H1 (cell line): ENCODE measurements at regions not wholly inside any gene's neighbourhood (a gene's known extent, or its start where the extent isn't known, plus 50 kb on each side); places are given as distances from the start of the nearest gene placed in this dataset.

Experiments
- CTCF ChIA-PET: fragments of 300-600 bp; sonication (Branson Sonifier 250); formaldehyde crosslinking; loops from one replicate; lab custom pipeline; 2021; ENCODE audit not compliant: partially characterized antibody; lab: Charles Lee
- POLR2A ChIA-PET: fragments of 300-600 bp; sonication (Branson Sonifier 250); formaldehyde crosslinking; loops from one replicate; lab custom pipeline; 2021; ENCODE audit warnings: inconsistent platforms; ENCODE audit not compliant: partially characterized antibody; lab: Charles Lee
- DNase-seq, 2 experiments: peaks; one replicate each; pipeline versions ENCODE4 v3.0.0 to v3.0.0-alpha.2; 2010 to 2022; ENCODE audit warnings: low spot score in 2 of 2, low read depth in 1 of 2, mixed read lengths in 1 of 2
- FAIRE-seq: peaks from 2 replicates; lab custom pipeline; 2011; peaks lifted over from hg19 to GRCh38; lab: Jason Lieb, UNC
- H2AFZ ChIP-seq: 2 replicates; pipeline ENCODE4 v1.8.1; 2012; ENCODE audit warnings: low read length, inconsistent platforms
- H2AK5ac ChIP-seq: 2 replicates; pipeline ENCODE4 v1.6.1; 2013; ENCODE audit warnings: low read depth, low read length
- H2BK120ac ChIP-seq: replicated peaks from 2 replicates; pipeline ENCODE3; 2013; ENCODE audit warnings: low read depth, low read length, inconsistent platforms
- H2BK12ac ChIP-seq: 2 replicates; pipeline ENCODE4 v1.6.1; 2013; ENCODE audit warnings: low read depth, low read length
- H2BK15ac ChIP-seq: 2 replicates; pipeline ENCODE4 v1.6.1; 2013; ENCODE audit warnings: low read length
- H2BK20ac ChIP-seq: 2 replicates; pipeline ENCODE4 v1.6.1; 2013; ENCODE audit warnings: low read length
- H2BK5ac ChIP-seq: 2 replicates; pipeline ENCODE4 v1.6.1; 2013; ENCODE audit warnings: low read depth, low read length
- H3K14ac ChIP-seq: 2 replicates; pipeline ENCODE4 v1.6.1; 2013; ENCODE audit warnings: inconsistent platforms; ENCODE audit not compliant: insufficient read length
- H3K18ac ChIP-seq: 2 replicates; pipeline ENCODE4 v1.6.1; 2013; ENCODE audit warnings: low read length; ENCODE audit errors: extremely low read depth
- H3K23ac ChIP-seq: 2 replicates; pipeline ENCODE4 v1.6.1; 2013; ENCODE audit warnings: inconsistent platforms; ENCODE audit not compliant: insufficient read length
- H3K23me2 ChIP-seq: 2 replicates; pipeline ENCODE4 v1.6.1; 2013; ENCODE audit warnings: low read depth, low read length
- H3K27ac ChIP-seq: 2 replicates; pipeline ENCODE4 v1.6.1; 2011; ENCODE audit warnings: low read depth, low read length, inconsistent platforms
- H3K27me3 ChIP-seq, 4 experiments: replicated peaks in 1 of 4; 1 replicate in 1 of 4; 2 replicates in 3 of 4; pipeline versions ENCODE4 v1.6.1 to v1.8.1; 2011 to 2013; ENCODE audit warnings: low read length in 3 of 4, mild to moderate bottlenecking in 3 of 4, inconsistent platforms in 2 of 4, mixed read lengths in 2 of 4, moderate library complexity in 1 of 4; ENCODE audit not compliant: control insufficient read depth in 3 of 4, insufficient read depth in 3 of 4; ENCODE audit errors: extremely low read depth in 1 of 4
- H3K36me3 ChIP-seq, 4 experiments: 2 replicates each; pipeline versions ENCODE4 v1.6.1 to v1.8.1; 2011 to 2013; ENCODE audit warnings: mild to moderate bottlenecking in 4 of 4, low read length in 3 of 4, moderate library complexity in 2 of 4, control low read depth in 1 of 4, inconsistent platforms in 1 of 4; ENCODE audit not compliant: insufficient read depth in 4 of 4, control insufficient read depth in 2 of 4
- H3K4ac ChIP-seq: replicated peaks from 2 replicates; pipeline ENCODE3; 2013; ENCODE audit warnings: low read length, low read depth, mixed read lengths, inconsistent platforms; ENCODE audit not compliant: insufficient read length
- H3K4me1 ChIP-seq, 4 experiments: replicated peaks in 1 of 4; 1 replicate in 1 of 4; 2 replicates in 3 of 4; pipeline versions ENCODE4 v1.6.1 to v1.8.1; 2011 to 2013; ENCODE audit warnings: low read length in 3 of 4, inconsistent platforms in 2 of 4, mixed read lengths in 1 of 4; ENCODE audit not compliant: insufficient read depth in 4 of 4, control insufficient read depth in 3 of 4
- H3K4me2 ChIP-seq, 2 experiments: 2 replicates each; pipeline versions ENCODE4 v1.6.1 to v1.8.1; 2011 to 2013; ENCODE audit warnings: low read depth in 2 of 2, low read length in 2 of 2, control low read depth in 1 of 2, inconsistent platforms in 1 of 2, mild to moderate bottlenecking in 1 of 2; ENCODE audit not compliant: insufficient read depth in 1 of 2
- H3K4me3 ChIP-seq, 4 experiments: fragments of 200-600, 300-600 bp in 1 of 4; sonication (generic), shearing (Covaris generic), sonication (Bioruptor Twin) in 1 of 4; 2 replicates each; pipeline versions ENCODE4 v1.5.1 to v1.8.1; 2011 to 2016; ENCODE audit warnings: low read length in 4 of 4, low read depth in 3 of 4, control low read depth in 2 of 4, inconsistent platforms in 2 of 4, mild to moderate bottlenecking in 2 of 4, mixed read lengths in 1 of 4, moderate library complexity in 1 of 4; ENCODE audit not compliant: insufficient read depth in 2 of 4; ENCODE audit errors: extremely low read depth in 1 of 4
- H3K56ac ChIP-seq: replicated peaks from 2 replicates; pipeline ENCODE3; 2013; ENCODE audit warnings: low read depth, mild to moderate bottlenecking, mixed read lengths, low read length, inconsistent platforms; ENCODE audit not compliant: insufficient read length
- H3K79me1 ChIP-seq: 2 replicates; pipeline ENCODE4 v1.6.1; 2013; ENCODE audit warnings: low read depth, low read length, control low read depth
- H3K79me2 ChIP-seq, 2 experiments: 2 replicates each; pipeline versions ENCODE4 v1.6.1 to v1.8.1; 2012 to 2013; ENCODE audit warnings: low read length in 2 of 2, mild to moderate bottlenecking in 2 of 2, inconsistent platforms in 1 of 2; ENCODE audit not compliant: insufficient read depth in 2 of 2, control insufficient read depth in 1 of 2
- H3K9ac ChIP-seq, 4 experiments: replicated peaks in 1 of 4; 1 replicate in 1 of 4; 2 replicates in 3 of 4; pipeline versions ENCODE4 v1.6.1 to v1.8.1; 2011 to 2013; ENCODE audit warnings: low read depth in 3 of 4, low read length in 3 of 4, control low read depth in 2 of 4, mild to moderate bottlenecking in 2 of 4, moderate library complexity in 2 of 4, inconsistent platforms in 1 of 4; ENCODE audit errors: extremely low read depth in 1 of 4
- H3K9me3 ChIP-seq, 2 experiments: 2 replicates each; pipeline versions ENCODE4 v1.6.1 to v1.8.1; 2012 to 2013; ENCODE audit warnings: mild to moderate bottlenecking in 2 of 2, moderate library complexity in 2 of 2, control low read depth in 1 of 2, inconsistent platforms in 1 of 2, low read depth in 1 of 2, low read length in 1 of 2, mixed read lengths in 1 of 2; ENCODE audit not compliant: insufficient read depth in 2 of 2
- H4K20me1 ChIP-seq, 2 experiments: replicated peaks in 1 of 2; 2 replicates each; pipeline versions ENCODE3 to v1.8.1; 2011 to 2013; ENCODE audit warnings: inconsistent platforms in 2 of 2, low read length in 2 of 2, mild to moderate bottlenecking in 1 of 2; ENCODE audit not compliant: insufficient read depth in 2 of 2, control insufficient read depth in 1 of 2
- H4K5ac ChIP-seq: 2 replicates; pipeline ENCODE4 v1.6.1; 2013; ENCODE audit warnings: low read length, low read depth, mixed read lengths, inconsistent platforms; ENCODE audit not compliant: insufficient read length
- H4K8ac ChIP-seq: 2 replicates; pipeline ENCODE4 v1.8.0; 2013; ENCODE audit warnings: mild to moderate bottlenecking, moderate library complexity, low read length, inconsistent platforms; ENCODE audit not compliant: insufficient read depth; ENCODE audit errors: extremely low read depth
- H4K91ac ChIP-seq: replicated peaks from 2 replicates; pipeline ENCODE3; 2013; ENCODE audit warnings: low read length, mixed read lengths, inconsistent platforms; ENCODE audit not compliant: insufficient read length
- BCL11A ChIP-seq, 2 experiments: IDR thresholded peaks; one replicate each; pipeline ENCODE4 v1.6.1; 2011; ENCODE audit warnings: low read depth in 2 of 2, low read length in 2 of 2, mild to moderate bottlenecking in 2 of 2
- BRCA1 ChIP-seq: IDR thresholded peaks from 2 replicates; pipeline ENCODE4 v1.6.1; 2012; ENCODE audit warnings: low read depth, low read length, improper control_type of control experiment
- CREB1 ChIP-seq: IDR thresholded peaks from 2 replicates; pipeline ENCODE4 v1.6.1; 2012; ENCODE audit warnings: inconsistent platforms
- CTBP2 ChIP-seq: IDR thresholded peaks from 2 replicates; pipeline ENCODE4 v1.7.0; 2011; ENCODE audit warnings: borderline replicate concordance, mild to moderate bottlenecking, moderate library complexity, mixed read lengths, low read length; ENCODE audit not compliant: insufficient read depth, insufficient read length
- SIX5 ChIP-seq: IDR thresholded peaks from 2 replicates; pipeline ENCODE4 v1.6.1; 2011; ENCODE audit warnings: mild to moderate bottlenecking, low read depth, low read length
- SP1 ChIP-seq: IDR thresholded peaks from 2 replicates; pipeline ENCODE4 v1.6.1; 2011; ENCODE audit warnings: low read depth, low read length
- WGBS, 2 experiments: shearing (Covaris generic) in 1 of 2; methylation state at CpG; one replicate each; pipeline versions ENCODE4 v1.1.6 to v1.1.7; 2013 to 2015; ENCODE audit warnings: low lambda C conversion rate in 2 of 2, mixed read lengths in 2 of 2, inconsistent platforms in 1 of 2, low coverage in 1 of 2, missing lambda C conversion rate in 1 of 2; ENCODE audit not compliant: insufficient replicate concordance in 2 of 2, insufficient coverage in 1 of 2, insufficient read length in 1 of 2; ENCODE audit errors: extremely low coverage in 1 of 2, missing lambda C conversion rate in 1 of 2; 5-methylcytosine and 5-hydroxymethylcytosine counted together

DNA sequence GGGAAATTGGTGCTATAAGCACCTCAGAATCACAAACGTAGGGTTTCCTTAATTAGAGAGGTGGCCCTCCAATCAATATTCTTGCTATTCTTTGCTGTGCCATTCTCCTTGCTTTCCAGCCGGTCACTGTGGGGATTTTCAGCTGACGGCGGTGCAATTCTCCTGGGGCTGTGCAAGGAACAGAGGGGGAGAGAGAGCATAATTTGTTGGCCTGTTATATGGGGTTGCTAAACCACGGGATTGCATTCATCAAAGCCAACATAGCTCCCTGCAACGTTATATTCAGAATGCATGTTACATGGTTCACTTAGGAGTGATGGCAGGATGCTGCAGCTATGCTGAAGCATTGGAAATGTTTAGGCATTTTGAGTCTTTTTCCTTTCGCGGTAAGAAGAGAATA lies 441.3 kb upstream of the CLINT1 start:
- Histone ChIP-seq H4K20me1 (no peaks in the 10 kb centered on the region), H3K56ac (no peak overlapping the region), H2BK15ac (no peak overlapping the region), H2BK5ac (no peak overlapping the region), H2BK20ac (no peak overlapping the region), H3K4me1 (no peaks in the 10 kb centered on the region), H3K23me2 (no peaks in the 10 kb centered on the region), H3K23ac (no peak overlapping the region), H4K8ac (no peak overlapping the region), H3K4ac (no peak overlapping the region), H3K79me2 (no peaks in the 10 kb centered on the region), H3K9ac (no peak overlapping the region), H3K9me3 (no peaks in the 10 kb centered on the region), H4K5ac (no peak overlapping the region), H3K27ac (no peak overlapping the region), H2BK12ac (no peak overlapping the region), H3K79me1 (no peaks in the 10 kb centered on the region), H3K4me2 (no peak overlapping the region), H2AK5ac (no peak overlapping the region), H4K91ac (no peak overlapping the region), H3K14ac (no peak overlapping the region), H3K27me3 (no peaks in the 10 kb centered on the region), H2BK120ac (no peak overlapping the region), H3K36me3 (no peaks in the 10 kb centered on the region; a peak in 1 of 8 replicates), H2AFZ (0 out of 2 replicates have a peak overlapping the region, but pooled peaks have one; percentile 27), H3K18ac (no peak overlapping the region), H3K4me3 (no peak overlapping the region)
- 77% methylated on average over 8 of the region's 8 CpGs; no CpG with 5 or more reads in 1 of the 2 experiments for WGBS, 2 experiments
- CTCF ChIA-PET = interaction anchor here (0.9 to 1.0 kb wide), 2 partner anchors 34 to 119 kb away, joined by 3 read pairs; no protein-coding TSS in a partner anchor
- POLR2A ChIA-PET = no interaction called here
- no peak for FAIRE-seq
- no peak for TF ChIP-seq BRCA1
- TF ChIP-seq CTBP2 = no peak
- no peak for TF ChIP-seq SIX5
- TF ChIP-seq BCL11A (IDR thresholded peaks at IDR 0.05; ENCODE audit: low read depth in 2 of 2, low read length in 2 of 2) = no peak
- TF ChIP-seq SP1 = no peak
- no peak for TF ChIP-seq CREB1
- DNase-seq = no peak
